Endothelial cell of umbilical vein (primary cell): ENCODE measurements at regions not wholly inside any gene's neighbourhood (a gene's known extent, or its start where the extent isn't known, plus 50 kb on each side); places are given as distances from the start of the nearest gene placed in this dataset.
"Not testable (repeated sequence)": the region's sequence is repeated elsewhere in the genome, so short reads cannot be mapped to it uniquely, and the experiment has no call there.

Source experiments
- BruUV-seq: library from RNA; stranded (reverse); fragments of 400-500 nt; replicated peaks from 2 replicates; lab custom pipeline; 2021; lab: Mats Ljungman, UMichigan
- CTCF ChIA-PET: fragments of 300-600, 350-600 bp; sonication (Branson Sonifier 250); formaldehyde crosslinking; loops from one replicate; lab custom pipeline; 2021; ENCODE audit warnings: antibody characterized with exemption, inconsistent platforms; lab: Charles Lee
- POLR2A ChIA-PET: fragments of 300-600, 350-600 bp; sonication (Branson Sonifier 250); formaldehyde crosslinking; loops from one replicate; lab custom pipeline; 2021; ENCODE audit warnings: antibody characterized with exemption, inconsistent platforms; lab: Charles Lee
- DNase-seq: peaks from one replicate; pipeline ENCODE4 v3.0.0-alpha.2; 2011; ENCODE audit warnings: low read depth, low spot score
- FAIRE-seq: peaks from 2 replicates; lab custom pipeline; 2011; peaks lifted over from hg19 to GRCh38; lab: Jason Lieb, UNC
- H2AFZ ChIP-seq: 2 replicates; pipeline ENCODE4 v1.6.0; 2012; ENCODE audit warnings: low read depth, low read length, control low read depth, inconsistent platforms
- H3K27ac ChIP-seq: 2 replicates; pipeline ENCODE4 v1.5.1; 2011; ENCODE audit warnings: low read depth, mild to moderate bottlenecking, control low read depth, low read length, moderate library complexity; ENCODE audit not compliant: insufficient read depth
- H3K27me3 ChIP-seq, 2 experiments: 2 replicates each; pipeline versions ENCODE4 v1.6.0 to v1.6.1; 2011; ENCODE audit warnings: low read length in 2 of 2, mixed read lengths in 1 of 2; ENCODE audit not compliant: control insufficient read depth in 2 of 2, insufficient read depth in 2 of 2
- H3K36me3 ChIP-seq, 2 experiments: 2 replicates in 1 of 2; 3 replicates in 1 of 2; pipeline ENCODE4 v1.5.1; 2011; ENCODE audit warnings: low read length in 2 of 2, mild to moderate bottlenecking in 1 of 2, moderate library complexity in 1 of 2; ENCODE audit not compliant: control insufficient read depth in 2 of 2, insufficient read depth in 2 of 2; ENCODE audit errors: extremely low read depth in 1 of 2
- H3K4me1 ChIP-seq: 3 replicates; pipeline ENCODE4 v1.5.1; 2011; ENCODE audit warnings: mild to moderate bottlenecking, low read length; ENCODE audit not compliant: control insufficient read depth, insufficient read depth; ENCODE audit errors: extremely low read depth
- H3K4me2 ChIP-seq: 2 replicates; pipeline ENCODE4 v1.6.1; 2011; ENCODE audit warnings: low read length, control low read depth, mixed read lengths; ENCODE audit not compliant: insufficient read depth
- H3K4me3 ChIP-seq, 3 experiments: fragments of 200-600 bp in 1 of 3; sonication (generic), shearing (Covaris generic) in 1 of 3; replicated peaks in 1 of 3; 2 replicates each; pipeline ENCODE4 v1.5.1; 2011 to 2016; ENCODE audit warnings: control low read depth in 3 of 3, low read length in 3 of 3, mild to moderate bottlenecking in 2 of 3, inconsistent platforms in 1 of 3, low read depth in 1 of 3, moderate library complexity in 1 of 3; ENCODE audit not compliant: insufficient read depth in 1 of 3
- H3K79me2 ChIP-seq: 2 replicates; pipeline ENCODE4 v1.6.0; 2012; ENCODE audit warnings: low read length, inconsistent platforms; ENCODE audit not compliant: control insufficient read depth, insufficient read depth
- H3K9ac ChIP-seq: replicated peaks from 2 replicates; pipeline ENCODE3; 2011; ENCODE audit warnings: low read length, control low read depth; ENCODE audit not compliant: insufficient read depth; ENCODE audit errors: extremely low read depth
- H3K9me1 ChIP-seq: replicated peaks from 3 replicates; pipeline ENCODE4 v1.6.0; 2011; ENCODE audit warnings: mild to moderate bottlenecking, low read length; ENCODE audit not compliant: control insufficient read depth, insufficient read depth; ENCODE audit errors: extremely low read depth
- H3K9me3 ChIP-seq: replicated peaks from 2 replicates; pipeline ENCODE4 v1.5.1; 2012; ENCODE audit warnings: low read length, inconsistent platforms; ENCODE audit not compliant: control insufficient read depth, insufficient read depth
- H4K20me1 ChIP-seq: replicated peaks from 2 replicates; pipeline ENCODE3; 2011; ENCODE audit warnings: mild to moderate bottlenecking, low read length; ENCODE audit not compliant: control insufficient read depth, insufficient read depth; ENCODE audit errors: extremely low read depth
- CTCF ChIP-seq, 2 donors: IDR thresholded peaks; 1 replicate in 1 of 2; 2 replicates in 1 of 2; pipeline ENCODE4 v1.5.1; 2011; ENCODE audit warnings: low read length in 2 of 2, mild to moderate bottlenecking in 2 of 2, moderate library complexity in 2 of 2, control low read depth in 1 of 2, inconsistent platforms in 1 of 2, low read depth in 1 of 2; ENCODE audit not compliant: insufficient read depth in 1 of 2; ENCODE audit errors: extremely low read depth in 1 of 2
- EZH2 ChIP-seq: IDR thresholded peaks from 2 replicates; pipeline ENCODE4 v1.6.1; 2012; ENCODE audit warnings: borderline replicate concordance, low read depth, mild to moderate bottlenecking, moderate library complexity, low read length, inconsistent platforms; ENCODE audit not compliant: severe bottlenecking
- FOS ChIP-seq: IDR thresholded peaks from 2 replicates; pipeline ENCODE4 v1.6.1; 2011; ENCODE audit warnings: mild to moderate bottlenecking, low read length, moderate library complexity, borderline replicate concordance; ENCODE audit not compliant: insufficient read depth
- GATA2 ChIP-seq: IDR thresholded peaks from 2 replicates; pipeline ENCODE4 v1.7.0; 2011; ENCODE audit warnings: low read depth, mild to moderate bottlenecking, moderate library complexity, mixed read lengths, low read length; ENCODE audit not compliant: insufficient read length, insufficient read depth
- JUN ChIP-seq: IDR thresholded peaks from 2 replicates; pipeline ENCODE4 v1.6.1; 2011; ENCODE audit warnings: borderline replicate concordance, low read depth; ENCODE audit not compliant: insufficient read length, insufficient read depth
- MYC ChIP-seq: IDR thresholded peaks from one replicate; pipeline ENCODE4 v1.6.1; 2011; ENCODE audit warnings: mild to moderate bottlenecking, low read depth, low read length
- POLR2A ChIP-seq: IDR thresholded peaks from 2 replicates; pipeline ENCODE4 v1.6.1; 2012; ENCODE audit warnings: low read depth, mild to moderate bottlenecking, control low read depth, low read length
- POLR2AphosphoS5 ChIP-seq: IDR thresholded peaks from 2 replicates; pipeline ENCODE4 v1.6.1; 2012; ENCODE audit warnings: low read depth, mild to moderate bottlenecking, control low read depth, low read length, moderate library complexity; ENCODE audit not compliant: insufficient read depth
- dilution Hi-C: fragments of 300-500 bp; cut with MboI; formaldehyde crosslinking; loops from one replicate; pipeline ENCODE4 v1.15.0; 2019; ENCODE audit warnings: low sequenced_read_pairs; ENCODE audit not compliant: extremely low pct_ligation_motif_present
- intact Hi-C: fragments of 100-400 bp; cut with micrococcal nuclease; formaldehyde crosslinking; loops from one replicate; pipeline ENCODE4 v1.10.0; 2022
- TF ChIP-seq, protein P1 (sequence below): IDR thresholded peaks from 2 replicates; pipeline ENCODE4 v1.6.1; 2011; ENCODE audit not compliant: insufficient read depth, insufficient read length

DNA sequence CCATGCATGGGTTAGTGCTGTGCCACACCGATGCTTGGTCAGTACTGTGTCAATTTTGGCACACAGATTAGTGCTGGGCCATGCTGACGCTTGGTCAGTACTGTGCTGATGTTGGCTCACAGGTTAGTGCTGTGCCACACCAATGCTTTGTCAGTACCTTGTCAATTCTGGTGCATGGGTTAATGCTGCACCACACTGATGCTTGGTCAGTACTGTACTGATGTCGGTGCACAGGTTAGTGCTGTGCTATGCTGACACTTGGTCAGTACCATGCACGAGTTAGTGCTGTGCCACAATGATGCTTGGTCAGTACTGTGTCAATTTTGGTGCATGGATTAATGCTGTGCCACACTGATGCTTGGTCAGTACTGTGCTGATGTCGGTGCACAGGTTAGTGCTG lies 103.0 kb downstream of the NPIPB11 start:
- Histone ChIP-seq H3K4me1 (no peaks in the 10 kb centered on the region), H3K9me3 (no peaks in the 10 kb centered on the region), H3K36me3 (no peaks in the 10 kb centered on the region), H2AFZ (no peak overlapping the region), H3K4me2 (no peak overlapping the region), H3K9me1 (no peaks in the 10 kb centered on the region), H4K20me1 (no peaks in the 10 kb centered on the region), H3K4me3 (no peak overlapping the region), H3K27me3 (no peaks in the 10 kb centered on the region), H3K79me2 (no peaks in the 10 kb centered on the region), H3K27ac (no peak overlapping the region), H3K9ac (no peak overlapping the region)
- CTCF ChIA-PET: no interaction called here
- DNase-seq (no peak), FAIRE-seq (no peak)
- TF ChIP-seq MYC (no peak), GATA2 (no peak)
- POLR2A ChIA-PET: no interaction called here
- intact Hi-C loops (no loop called here), dilution Hi-C loops (no loop called here)
- no TSS peak for BruUV-seq

DNA sequence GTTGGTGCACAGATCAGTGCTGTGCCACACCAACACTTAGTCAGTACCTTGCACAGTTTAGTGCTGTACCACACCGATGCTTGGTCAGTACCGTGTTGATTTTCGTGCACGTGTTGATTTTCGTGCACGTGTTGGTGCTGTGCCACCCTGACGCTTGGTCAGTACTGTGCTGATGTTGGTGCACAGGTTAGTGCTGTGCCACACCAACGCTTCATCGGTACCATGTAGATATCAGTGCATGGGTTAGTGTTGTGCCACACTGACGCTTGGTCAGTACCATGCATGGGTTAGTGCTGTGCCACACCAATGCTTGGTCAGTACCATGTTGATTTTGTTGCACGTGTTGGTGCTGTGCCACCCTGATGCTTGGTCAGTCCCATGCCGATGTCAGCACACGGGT lies 103.5 kb downstream of the NPIPB11 start:
- CTCF ChIA-PET: no interaction called here
- H3K9me3 ChIP-seq: no peaks in the 10 kb centered on the region
- H3K36me3 ChIP-seq: no peaks in the 10 kb centered on the region
- H3K4me2 ChIP-seq: no peak overlapping the region
- H3K4me3 ChIP-seq: no peak overlapping the region
- H2AFZ ChIP-seq: no peak overlapping the region
- dilution Hi-C loops: no loop called here
- no peak overlapping the region for H3K9ac ChIP-seq
- H3K27ac ChIP-seq: no peak overlapping the region
- H3K4me1 ChIP-seq: no peaks in the 10 kb centered on the region
- DNase-seq (no peak), FAIRE-seq (no peak)
- no peaks in the 10 kb centered on the region for H3K9me1 ChIP-seq
- no peaks in the 10 kb centered on the region for H3K27me3 ChIP-seq
- intact Hi-C loops: no loop called here
- TF ChIP-seq, protein P1, sequence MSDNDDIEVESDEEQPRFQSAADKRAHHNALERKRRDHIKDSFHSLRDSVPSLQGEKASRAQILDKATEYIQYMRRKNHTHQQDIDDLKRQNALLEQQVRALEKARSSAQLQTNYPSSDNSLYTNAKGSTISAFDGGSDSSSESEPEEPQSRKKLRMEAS: no peak
- no peak for TF ChIP-seq FOS
- no peak for TF ChIP-seq GATA2
- no peak for TF ChIP-seq POLR2A
- no peak for TF ChIP-seq MYC
- TF ChIP-seq POLR2AphosphoS5: no peak
- no peak for TF ChIP-seq EZH2
- no peak for TF ChIP-seq CTCF (IDR thresholded peaks at IDR 0.05; ENCODE audit: extremely low read depth in 1 of 2, insufficient read depth in 1 of 2, low read depth in 1 of 2, low read length in 2 of 2)
- no peak for TF ChIP-seq JUN
- no TSS peak for BruUV-seq
- H4K20me1 ChIP-seq: no peaks in the 10 kb centered on the region
- no peaks in the 10 kb centered on the region for H3K79me2 ChIP-seq
- POLR2A ChIA-PET: no interaction called here

DNA sequence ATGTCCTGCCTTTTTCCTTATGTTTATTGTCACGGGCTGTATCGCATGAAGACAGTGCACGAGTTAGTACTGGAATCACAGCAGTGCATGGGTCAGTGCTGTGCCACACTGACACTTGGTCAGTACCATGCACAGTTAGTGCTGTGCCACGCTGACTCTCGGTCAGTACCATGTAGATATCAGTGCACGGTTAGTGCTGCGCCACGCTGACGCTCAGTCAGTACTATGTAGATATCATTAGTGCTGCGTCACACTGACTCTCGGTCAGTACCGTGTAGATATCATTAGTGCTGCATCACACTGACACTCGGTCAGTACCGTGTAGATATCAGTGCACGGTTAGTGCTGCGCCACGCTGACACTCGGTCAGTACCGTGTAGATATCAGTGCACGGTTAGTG lies 104.1 kb downstream of the NPIPB11 start:
- H3K4me1 ChIP-seq, H4K20me1 ChIP-seq, H3K27me3 ChIP-seq, H3K27ac ChIP-seq, H3K9me3 ChIP-seq, dilution Hi-C loops, H2AFZ ChIP-seq, H3K9ac ChIP-seq, H3K79me2 ChIP-seq, H3K4me2 ChIP-seq, H3K4me3 ChIP-seq, H3K9me1 ChIP-seq, BruUV-seq, DNase-seq, FAIRE-seq, intact Hi-C loops, CTCF ChIA-PET, H3K36me3 ChIP-seq, POLR2A ChIA-PET: not testable (repeated sequence)
